Muscle of leg (tissue), 3 donors: ENCODE measurements at regions not wholly inside any gene's neighbourhood (a gene's known extent, or its start where the extent isn't known, plus 50 kb on each side); places are given as distances from the start of the nearest gene placed in this dataset.

ENCODE experiments used
- DNase-seq: peaks from one replicate; pipeline ENCODE4 v3.0.0; 2013
- H3K27ac ChIP-seq: one replicate; pipeline ENCODE4 v1.5.1; 2013; ENCODE audit warnings: mild to moderate bottlenecking, low read length, control low read depth
- H3K27me3 ChIP-seq: one replicate; pipeline ENCODE4 v1.6.1; 2013; ENCODE audit warnings: low read length; ENCODE audit not compliant: control insufficient read depth, insufficient read depth
- H3K36me3 ChIP-seq: one replicate; pipeline ENCODE4 v1.6.1; 2013; ENCODE audit warnings: low read length; ENCODE audit not compliant: control insufficient read depth, insufficient read depth
- H3K4me1 ChIP-seq: one replicate; pipeline ENCODE4 v1.6.1; 2013; ENCODE audit warnings: low read length; ENCODE audit not compliant: control insufficient read depth, insufficient read depth
- H3K4me3 ChIP-seq: one replicate; pipeline ENCODE4 v1.5.1; 2013; ENCODE audit warnings: low read length, control low read depth
- H3K9me3 ChIP-seq: replicated peaks from 2 replicates; pipeline ENCODE4 v1.6.1; 2013; ENCODE audit warnings: low read depth, low read length; ENCODE audit not compliant: control insufficient read depth
- WGBS: methylation state at CpG from one replicate; pipeline ENCODE4 v1.1.5; 2013; ENCODE audit warnings: missing lambda C conversion rate; ENCODE audit not compliant: insufficient coverage; 5-methylcytosine and 5-hydroxymethylcytosine counted together

DNA sequence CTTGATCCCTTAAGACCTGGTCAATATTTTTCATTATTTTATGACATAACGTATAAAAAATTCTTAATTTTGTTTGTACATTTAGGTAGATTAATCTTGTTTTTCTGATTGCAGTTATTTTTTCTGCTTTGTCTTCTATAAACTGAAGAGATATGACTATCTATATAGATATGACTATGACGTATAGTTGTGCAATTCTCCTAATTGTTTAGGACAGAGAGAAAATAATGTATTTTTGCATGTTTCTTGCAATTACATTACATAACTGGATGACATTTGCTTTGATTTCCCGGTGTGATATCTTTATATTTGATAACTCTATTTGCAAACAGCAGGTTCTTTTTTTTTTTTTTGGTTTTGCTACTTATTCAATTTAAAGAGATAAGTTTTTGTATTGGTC lies 310.2 kb upstream of the REG3G start:
- no CpG with 5 or more reads among the region's 3 CpGs for WGBS
- Histone ChIP-seq H3K36me3 (no peaks in the 10 kb centered on the region), H3K9me3 (no peaks in the 10 kb centered on the region), H3K27me3 (no peaks in the 10 kb centered on the region), H3K4me1 (no peaks in the 10 kb centered on the region), H3K4me3 (no peak overlapping the region), H3K27ac (no peak overlapping the region)
- no peak for DNase-seq

- no peak overlapping the region for H3K27ac ChIP-seq
- H3K36me3 ChIP-seq, result no peaks in the 10 kb centered on the region
- H3K9me3 ChIP-seq, result no peaks in the 10 kb centered on the region
- peak; percentile 5 for DNase-seq
- WGBS, result no CpG with 5 or more reads among the region's 1 CpG
- H3K4me3 ChIP-seq, result no peak overlapping the region
- no peaks in the 10 kb centered on the region for H3K27me3 ChIP-seq
- H3K4me1 ChIP-seq, result no peaks in the 10 kb centered on the region
Observed at GRCh38 chr2:78718024-78718423, 307.5 kb upstream of the REG3G start.

DNA sequence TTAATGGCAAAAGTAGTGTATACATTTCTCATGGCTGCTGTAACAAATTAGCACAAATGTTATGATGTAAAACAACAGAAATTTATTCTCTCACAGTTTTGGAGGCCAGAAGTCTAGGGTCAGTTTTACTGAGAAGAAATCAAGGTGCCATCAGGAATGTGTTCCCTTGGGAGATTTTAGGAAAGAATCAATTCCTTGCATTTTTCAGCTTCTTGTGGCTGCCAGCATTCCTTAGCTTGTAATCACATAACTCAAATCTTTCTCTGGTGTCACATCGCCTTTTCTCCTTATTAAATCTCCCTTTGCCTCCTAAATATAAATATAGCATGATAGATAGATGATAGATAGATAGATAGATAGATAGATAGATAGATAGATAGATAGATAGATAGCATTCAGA lies 307.0 kb upstream of the REG3G start:
- Histone ChIP-seq H3K4me1 (no peaks in the 10 kb centered on the region), H3K36me3 (no peaks in the 10 kb centered on the region)

GRCh38 chr2:78721355-78722033 lies 304.0 kb upstream of the REG3G start:
- H3K27me3 ChIP-seq, result no peaks in the 10 kb centered on the region
- H3K4me1 ChIP-seq, result no peaks in the 10 kb centered on the region
- no peak overlapping the region for H3K4me3 ChIP-seq
- no peaks in the 10 kb centered on the region for H3K36me3 ChIP-seq
- WGBS, result no CpG with 5 or more reads among the region's 7 CpGs
- H3K27ac ChIP-seq, result no peak overlapping the region
- DNase-seq, result no peak
- no peaks in the 10 kb centered on the region for H3K9me3 ChIP-seq

More for the DNA sequence above, 307.0 kb upstream of the REG3G start:
- no peaks in the 10 kb centered on the region for H3K9me3 ChIP-seq
- H3K27me3 ChIP-seq, result no peaks in the 10 kb centered on the region
- no peak overlapping the region for H3K27ac ChIP-seq
- H3K4me3 ChIP-seq, result no peak overlapping the region
- WGBS, result no CpG with 5 or more reads among the region's 1 CpG
- no peak for DNase-seq

GRCh38 chr2:78734221-78734620 lies 291.3 kb upstream of the REG3G start:
- Histone ChIP-seq H3K27me3 (no peaks in the 10 kb centered on the region), H3K4me3 (no peak overlapping the region), H3K27ac (no peak overlapping the region), H3K4me1 (no peaks in the 10 kb centered on the region), H3K36me3 (no peaks in the 10 kb centered on the region), H3K9me3 (no peaks in the 10 kb centered on the region)
- no peak for DNase-seq
- 79% methylated on average over 3 of the region's 3 CpGs for WGBS

- no peak overlapping the region for H3K4me3 ChIP-seq
- no peak overlapping the region for H3K27ac ChIP-seq
- H3K36me3 ChIP-seq, result no peaks in the 10 kb centered on the region
- no peaks in the 10 kb centered on the region for H3K27me3 ChIP-seq
- no peaks in the 10 kb centered on the region for H3K9me3 ChIP-seq
- H3K4me1 ChIP-seq, result no peaks in the 10 kb centered on the region
- no peak for DNase-seq
- WGBS, result no CpG with 5 or more reads among the region's 1 CpG
Observed at GRCh38 chr2:78739282-78739681, 286.2 kb upstream of the REG3G start.

DNA sequence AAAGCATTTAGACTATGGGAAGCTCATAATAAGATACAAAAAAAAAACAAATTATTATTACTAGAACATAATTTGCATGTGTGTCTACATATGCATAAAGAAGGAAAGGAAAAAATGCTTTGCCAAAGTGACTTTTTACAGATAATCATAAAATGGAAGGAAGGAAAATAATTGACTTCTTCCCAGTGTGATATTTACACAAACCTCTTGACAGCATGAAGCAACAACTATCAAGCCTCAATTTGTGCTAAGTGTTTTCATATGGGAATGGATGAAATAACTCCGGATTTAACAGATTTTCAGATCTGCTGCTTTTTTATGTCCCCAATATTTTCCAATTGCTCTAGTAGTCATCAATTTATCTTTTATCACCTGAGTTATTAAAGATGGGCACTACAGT lies 275.9 kb upstream of the REG3G start:
- DNase-seq, result no peak

DNA sequence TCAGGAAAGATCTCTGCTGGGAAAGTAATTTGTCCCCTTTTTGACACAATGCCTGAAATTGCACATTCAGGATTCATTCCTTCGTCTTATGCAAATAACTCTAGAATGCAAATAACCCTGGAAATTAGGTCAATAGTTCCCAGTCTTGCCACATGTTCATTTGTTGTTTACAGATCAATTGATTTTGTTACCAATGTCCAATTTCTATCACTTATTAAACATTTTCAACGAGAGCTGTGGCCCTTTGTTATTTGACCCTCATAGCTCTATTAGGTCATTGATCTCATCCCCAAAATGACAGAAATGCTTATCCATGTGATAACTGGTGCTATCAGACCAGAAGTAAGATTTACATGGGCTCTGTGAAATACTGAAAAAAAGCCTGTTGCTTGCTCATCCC lies 275.3 kb upstream of the REG3G start:
- Histone ChIP-seq H3K27me3 (no peaks in the 10 kb centered on the region), H3K36me3 (no peaks in the 10 kb centered on the region), H3K9me3 (no peaks in the 10 kb centered on the region), H3K4me3 (no peak overlapping the region), H3K4me1 (no peaks in the 10 kb centered on the region), H3K27ac (no peak overlapping the region)
- WGBS, result 43% methylated on average over 1 of the region's 2 CpGs
- no peak for DNase-seq

More for the DNA sequence above, 275.9 kb upstream of the REG3G start:
- Histone ChIP-seq H3K27ac (no peak overlapping the region), H3K27me3 (no peaks in the 10 kb centered on the region), H3K9me3 (no peaks in the 10 kb centered on the region), H3K4me1 (no peaks in the 10 kb centered on the region), H3K4me3 (no peak overlapping the region), H3K36me3 (no peaks in the 10 kb centered on the region)
- WGBS, result no CpG with 5 or more reads among the region's 1 CpG

- Histone ChIP-seq H3K4me3 (no peak overlapping the region), H3K9me3 (no peaks in the 10 kb centered on the region), H3K27ac (no peak overlapping the region), H3K4me1 (no peaks in the 10 kb centered on the region), H3K27me3 (no peaks in the 10 kb centered on the region), H3K36me3 (no peaks in the 10 kb centered on the region)
- DNase-seq, result no peak
- 79% methylated on average over 3 of the region's 6 CpGs for WGBS
Observed at GRCh38 chr2:78754930-78755329, 270.6 kb upstream of the REG3G start.

- WGBS, result 0% methylated on average over 1 of the region's 1 CpG
- Histone ChIP-seq H3K36me3 (no peaks in the 10 kb centered on the region), H3K4me3 (no peak overlapping the region), H3K9me3 (peaks cover 2% of the 10 kb centered on the region), H3K4me1 (no peaks in the 10 kb centered on the region), H3K27me3 (no peaks in the 10 kb centered on the region), H3K27ac (no peak overlapping the region)
- no peak for DNase-seq
Observed at GRCh38 chr2:78757191-78757590, 268.3 kb upstream of the REG3G start.

DNA sequence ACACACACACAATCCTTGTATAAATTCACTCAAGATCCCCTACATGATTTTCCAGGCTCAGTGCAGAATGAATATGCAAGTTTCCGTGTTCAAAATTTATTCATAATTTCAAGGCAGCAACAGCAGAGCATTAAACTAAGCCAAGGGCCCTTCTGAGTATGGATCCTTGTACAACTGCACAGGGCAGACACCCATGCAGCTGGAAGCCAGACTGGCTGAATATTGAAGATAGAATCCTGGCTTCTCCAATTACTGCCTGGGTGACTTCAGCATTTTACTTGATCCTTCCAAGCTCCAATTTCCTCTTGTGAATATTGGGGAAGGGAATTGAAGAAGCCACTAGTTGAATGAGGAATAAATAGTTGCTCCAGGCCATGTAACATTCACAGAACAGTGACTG lies 267.9 kb upstream of the REG3G start:
- WGBS, result no CpG with 5 or more reads among the region's 1 CpG
- peak; percentile 42 for DNase-seq
- Histone ChIP-seq H3K27me3 (no peaks in the 10 kb centered on the region), H3K27ac (no peak overlapping the region), H3K4me3 (no peak overlapping the region), H3K4me1 (no peaks in the 10 kb centered on the region), H3K36me3 (no peaks in the 10 kb centered on the region), H3K9me3 (peaks cover 5% of the 10 kb centered on the region)
